HCT116 (cell line): ENCODE measurements at regions not wholly inside any gene's neighbourhood (a gene's known extent, or its start where the extent isn't known, plus 50 kb on each side); places are given as distances from the start of the nearest gene placed in this dataset.

ENCODE experiments used
- ATAC-seq: fragments of 200-7000 bp; cut with Tn5 transposase; 2 replicates; pipeline ENCODE4 v1.9.1; 2020; ENCODE audit warnings: mild to moderate bottlenecking, moderate library complexity
- BruUV-seq: library from RNA; stranded (reverse); fragments of 400-500 nt; replicated peaks from 2 replicates; lab custom pipeline; 2021; lab: Mats Ljungman, UMichigan
- CTCF ChIA-PET: fragments of 300-600 bp; sonication (Branson Sonifier 250); formaldehyde crosslinking; loops from one replicate; lab custom pipeline; 2021; ENCODE audit warnings: antibody characterized with exemption; lab: Charles Lee
- POLR2A ChIA-PET: fragments of 300-600, 350-600 bp; sonication (Branson Sonifier 250); formaldehyde crosslinking; loops from one replicate; lab custom pipeline; 2021; ENCODE audit warnings: antibody characterized with exemption; lab: Charles Lee
- RAD21 ChIA-PET, 2 experiments: fragments of 300-600 bp; sonication (Branson Sonifier 250); formaldehyde crosslinking; loops; one replicate each; lab custom pipeline; 2023; ENCODE audit warnings: low total read pairs in 2 of 2; ENCODE audit not compliant: uncharacterized antibody in 2 of 2, unreplicated experiment in 2 of 2, low non-redundant PET in 1 of 2; lab: Charles Lee
- DNase-seq: peaks from one replicate; pipeline ENCODE4 v3.0.0-alpha.2; 2010; ENCODE audit warnings: low read depth, low spot score
- H2AFZ ChIP-seq: fragments of 200-600 bp; shearing (Covaris generic), sonication (generic); 2 replicates; pipeline ENCODE4 v1.6.1; 2017; ENCODE audit warnings: low read depth, mixed run types, mixed read lengths, antibody characterized with exemption, low read length; ENCODE audit not compliant: poor library complexity, severe bottlenecking
- H3K27ac ChIP-seq: 2 replicates; pipeline ENCODE4 v1.5.1; 2012; ENCODE audit warnings: low read depth, low read length
- H3K27me3 ChIP-seq: fragments of 200-600 bp; sonication (generic); 2 replicates; pipeline ENCODE4 v1.6.1; 2016; ENCODE audit warnings: mixed run types, low read length, mixed read lengths; ENCODE audit not compliant: insufficient read depth
- H3K36me3 ChIP-seq, 2 experiments: fragments of 200-500 bp in 1 of 2; fragments of 200-600 bp in 1 of 2; sonication (Bioruptor generic) in 1 of 2; sonication (generic) in 1 of 2; 2 replicates each; pipeline versions ENCODE4 v1.5.1 to v1.6.1; 2014 to 2016; ENCODE audit warnings: low read length in 2 of 2, inconsistent platforms in 1 of 2, mixed read lengths in 1 of 2, mixed run types in 1 of 2; ENCODE audit not compliant: insufficient read depth in 2 of 2, control insufficient read depth in 1 of 2
- H3K4me1 ChIP-seq, 2 experiments: fragments of 200-600 bp in 1 of 2; sonication (generic) in 1 of 2; 2 replicates each; pipeline versions ENCODE4 v1.5.1 to v1.6.1; 2012 to 2017; ENCODE audit warnings: low read length in 2 of 2, inconsistent platforms in 1 of 2, mild to moderate bottlenecking in 1 of 2, mixed read lengths in 1 of 2, mixed run types in 1 of 2, moderate library complexity in 1 of 2; ENCODE audit not compliant: insufficient read depth in 2 of 2, control insufficient read depth in 1 of 2
- H3K4me2 ChIP-seq: fragments of 200-600 bp; sonication (generic); 2 replicates; pipeline ENCODE4 v1.6.1; 2017; ENCODE audit warnings: mixed run types, low read length, mixed read lengths
- H3K4me3 ChIP-seq, 2 experiments: fragments of 200-600 bp in 1 of 2; sonication (generic) in 1 of 2; replicated peaks in 1 of 2; 2 replicates each; pipeline ENCODE4 v1.5.1; 2011 to 2016; ENCODE audit warnings: low read length in 2 of 2, control low read depth in 1 of 2, low read depth in 1 of 2, mild to moderate bottlenecking in 1 of 2, mixed read lengths in 1 of 2, mixed run types in 1 of 2
- H3K79me2 ChIP-seq: fragments of 200-600 bp; sonication (generic); 2 replicates; pipeline ENCODE4 v1.6.1; 2017; ENCODE audit warnings: mild to moderate bottlenecking, mixed run types, low read length, moderate library complexity, mixed read lengths; ENCODE audit not compliant: insufficient read depth
- H3K9ac ChIP-seq: fragments of 200-600 bp; sonication (generic); 2 replicates; pipeline ENCODE4 v1.6.1; 2016; ENCODE audit warnings: low read length, mixed read lengths
- H3K9me2 ChIP-seq: fragments of 200-600 bp; sonication (generic), shearing (Covaris generic); 2 replicates; pipeline ENCODE4 v1.6.1; 2017; ENCODE audit warnings: mixed run types, mild to moderate bottlenecking, moderate library complexity; ENCODE audit not compliant: insufficient read depth
- H3K9me3 ChIP-seq, 2 experiments: fragments of 200-500 bp in 1 of 2; fragments of 200-600 bp in 1 of 2; sonication (Bioruptor generic) in 1 of 2; sonication (generic) in 1 of 2; 2 replicates each; pipeline ENCODE4 v1.6.1; 2014 to 2017; ENCODE audit warnings: low read length in 2 of 2, mixed read lengths in 2 of 2, inconsistent platforms in 1 of 2, low read depth in 1 of 2, mild to moderate bottlenecking in 1 of 2, mixed run types in 1 of 2, moderate library complexity in 1 of 2; ENCODE audit not compliant: control insufficient read depth in 1 of 2, insufficient read depth in 1 of 2
- H4K20me1 ChIP-seq: fragments of 200-600 bp; sonication (generic), shearing (Covaris generic); 2 replicates; pipeline ENCODE4 v1.6.1; 2017; ENCODE audit warnings: mixed run types, mild to moderate bottlenecking, moderate library complexity; ENCODE audit not compliant: insufficient read depth
- CBX3 ChIP-seq: IDR thresholded peaks from 2 replicates; pipeline ENCODE4 v1.6.1; 2012; ENCODE audit warnings: low read depth
- CEBPB ChIP-seq: IDR thresholded peaks from 2 replicates; pipeline ENCODE4 v1.6.1; 2012; ENCODE audit warnings: low read depth
- EGR1 ChIP-seq: IDR thresholded peaks from 2 replicates; pipeline ENCODE4 v1.6.1; 2012; ENCODE audit warnings: low read depth
- EZH2phosphoT487 ChIP-seq: fragments of 200-600 bp; IDR thresholded peaks from 2 replicates; pipeline ENCODE4 v1.6.1; 2018; ENCODE audit warnings: antibody characterized with exemption, borderline replicate concordance
- FOSL1 ChIP-seq: IDR thresholded peaks from 2 replicates; pipeline ENCODE4 v1.6.1; 2012; ENCODE audit warnings: low read depth
- POLR2A ChIP-seq: IDR thresholded peaks from 2 replicates; pipeline ENCODE4 v1.7.0; 2011; ENCODE audit warnings: borderline replicate concordance; ENCODE audit not compliant: insufficient read depth, insufficient read length; ENCODE audit errors: extremely low read depth
- RAD21 ChIP-seq: IDR thresholded peaks from 2 replicates; pipeline ENCODE4 v1.6.1; 2012; ENCODE audit warnings: low read depth, mild to moderate bottlenecking
- SIN3A ChIP-seq: IDR thresholded peaks from 2 replicates; pipeline ENCODE4 v1.6.1; 2012; ENCODE audit warnings: low read depth
- SRF ChIP-seq: IDR thresholded peaks from 2 replicates; pipeline ENCODE4 v1.6.1; 2012; ENCODE audit warnings: low read depth
- TCF7L2 ChIP-seq: IDR thresholded peaks from 2 replicates; pipeline ENCODE4 v1.7.0; 2011; ENCODE audit warnings: borderline replicate concordance, inconsistent platforms; ENCODE audit not compliant: insufficient read depth, insufficient read length; ENCODE audit errors: extremely low read depth
- intact Hi-C: fragments of 100-400 bp; cut with micrococcal nuclease; formaldehyde crosslinking; loops from 2 replicates; pipeline ENCODE4 v1.10.0; 2022
- TF ChIP-seq, protein P1 (sequence below): IDR thresholded peaks from 2 replicates; pipeline ENCODE4 v1.6.1; 2012; ENCODE audit warnings: low read depth
- TF ChIP-seq, protein P2 (sequence below): IDR thresholded peaks from 2 replicates; pipeline ENCODE4 v1.6.1; 2012
- TF ChIP-seq, protein P3 (sequence below): IDR thresholded peaks from 2 replicates; pipeline ENCODE4 v1.6.1; 2012
- TF ChIP-seq, protein P4 (sequence below): IDR thresholded peaks from 2 replicates; pipeline ENCODE4 v1.6.1; 2011; ENCODE audit warnings: mild to moderate bottlenecking, low read length, moderate library complexity; ENCODE audit not compliant: insufficient replicate concordance; ENCODE audit errors: extremely low read depth

DNA sequence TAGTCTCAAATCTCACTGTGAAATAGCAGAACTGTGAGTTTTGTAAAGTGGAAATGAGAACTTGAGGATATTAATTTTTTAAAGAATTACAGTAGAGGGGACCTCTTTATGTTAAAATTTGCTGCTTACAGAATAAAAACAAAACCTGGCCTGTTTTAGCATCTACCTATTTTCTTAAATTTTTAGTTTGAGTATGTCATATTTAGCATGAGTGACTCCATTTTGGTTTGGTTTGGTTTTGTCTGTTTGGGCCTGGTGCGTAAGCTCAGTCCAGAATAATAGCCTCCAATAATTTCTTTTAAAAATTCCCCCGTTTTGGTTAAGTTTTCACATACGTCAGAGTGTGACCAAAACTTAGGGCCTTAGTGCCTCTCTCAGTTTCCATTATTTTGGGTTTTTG lies 152.0 kb upstream of the ZNF92 start (continued):
- TF ChIP-seq, protein P1, sequence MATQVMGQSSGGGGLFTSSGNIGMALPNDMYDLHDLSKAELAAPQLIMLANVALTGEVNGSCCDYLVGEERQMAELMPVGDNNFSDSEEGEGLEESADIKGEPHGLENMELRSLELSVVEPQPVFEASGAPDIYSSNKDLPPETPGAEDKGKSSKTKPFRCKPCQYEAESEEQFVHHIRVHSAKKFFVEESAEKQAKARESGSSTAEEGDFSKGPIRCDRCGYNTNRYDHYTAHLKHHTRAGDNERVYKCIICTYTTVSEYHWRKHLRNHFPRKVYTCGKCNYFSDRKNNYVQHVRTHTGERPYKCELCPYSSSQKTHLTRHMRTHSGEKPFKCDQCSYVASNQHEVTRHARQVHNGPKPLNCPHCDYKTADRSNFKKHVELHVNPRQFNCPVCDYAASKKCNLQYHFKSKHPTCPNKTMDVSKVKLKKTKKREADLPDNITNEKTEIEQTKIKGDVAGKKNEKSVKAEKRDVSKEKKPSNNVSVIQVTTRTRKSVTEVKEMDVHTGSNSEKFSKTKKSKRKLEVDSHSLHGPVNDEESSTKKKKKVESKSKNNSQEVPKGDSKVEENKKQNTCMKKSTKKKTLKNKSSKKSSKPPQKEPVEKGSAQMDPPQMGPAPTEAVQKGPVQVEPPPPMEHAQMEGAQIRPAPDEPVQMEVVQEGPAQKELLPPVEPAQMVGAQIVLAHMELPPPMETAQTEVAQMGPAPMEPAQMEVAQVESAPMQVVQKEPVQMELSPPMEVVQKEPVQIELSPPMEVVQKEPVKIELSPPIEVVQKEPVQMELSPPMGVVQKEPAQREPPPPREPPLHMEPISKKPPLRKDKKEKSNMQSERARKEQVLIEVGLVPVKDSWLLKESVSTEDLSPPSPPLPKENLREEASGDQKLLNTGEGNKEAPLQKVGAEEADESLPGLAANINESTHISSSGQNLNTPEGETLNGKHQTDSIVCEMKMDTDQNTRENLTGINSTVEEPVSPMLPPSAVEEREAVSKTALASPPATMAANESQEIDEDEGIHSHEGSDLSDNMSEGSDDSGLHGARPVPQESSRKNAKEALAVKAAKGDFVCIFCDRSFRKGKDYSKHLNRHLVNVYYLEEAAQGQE: no peak
- TF ChIP-seq EZH2phosphoT487: no peak
- TF ChIP-seq EGR1: no peak
- TF ChIP-seq, protein P2, sequence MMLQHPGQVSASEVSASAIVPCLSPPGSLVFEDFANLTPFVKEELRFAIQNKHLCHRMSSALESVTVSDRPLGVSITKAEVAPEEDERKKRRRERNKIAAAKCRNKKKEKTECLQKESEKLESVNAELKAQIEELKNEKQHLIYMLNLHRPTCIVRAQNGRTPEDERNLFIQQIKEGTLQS: no peak

DNA sequence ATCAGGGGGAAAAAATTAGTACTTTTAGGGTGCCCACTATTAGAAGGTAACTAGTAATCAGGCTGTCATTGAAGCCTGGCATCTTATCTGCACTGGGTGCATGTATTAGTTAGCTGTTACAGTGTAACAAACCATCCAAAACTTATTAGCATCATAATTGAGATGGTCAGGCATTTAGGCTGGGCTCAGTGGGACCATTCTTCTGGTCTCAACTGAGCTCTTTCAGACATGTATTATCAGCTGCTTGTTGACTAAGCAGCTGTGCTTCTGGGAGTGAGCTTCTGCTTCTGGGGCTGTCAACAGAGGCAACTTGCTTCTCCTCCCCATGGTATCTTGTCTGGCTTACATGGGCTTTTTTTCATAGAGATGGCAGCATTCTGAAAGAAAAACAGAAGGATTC lies 154.0 kb upstream of the ZNF92 start:
- Histone ChIP-seq H3K4me3 (no peak overlapping the region), H4K20me1 (no peaks in the 10 kb centered on the region), H3K27ac (no peak overlapping the region), H3K4me1 (no peaks in the 10 kb centered on the region), H3K9me3 (no peaks in the 10 kb centered on the region), H3K27me3 (no peaks in the 10 kb centered on the region), H3K4me2 (no peak overlapping the region), H2AFZ (no peak overlapping the region), H3K36me3 (no peaks in the 10 kb centered on the region), H3K9ac (no peak overlapping the region)
- POLR2A ChIA-PET: no interaction called here
- intact Hi-C loops: loop anchor here (10.0 kb wide), 1 partner anchor 555 kb away; the partner anchor contains the start of gene ZNF107
- CTCF ChIA-PET: interaction anchor here (1.9 kb wide), 1 partner anchor 89 kb away, joined by 3 read pairs; no protein-coding TSS in a partner anchor
- ATAC-seq: no peak
- DNase-seq: no peak
- RAD21 ChIA-PET: no interaction called here
- BruUV-seq: no TSS peak
- TF ChIP-seq, protein P2: no peak
- no peak for TF ChIP-seq TCF7L2
- TF ChIP-seq CBX3: no peak
- TF ChIP-seq POLR2A: no peak
- TF ChIP-seq, protein P1: no peak
- TF ChIP-seq, protein P3, sequence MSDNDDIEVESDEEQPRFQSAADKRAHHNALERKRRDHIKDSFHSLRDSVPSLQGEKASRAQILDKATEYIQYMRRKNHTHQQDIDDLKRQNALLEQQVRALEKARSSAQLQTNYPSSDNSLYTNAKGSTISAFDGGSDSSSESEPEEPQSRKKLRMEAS: no peak
- no peak for TF ChIP-seq CEBPB
- TF ChIP-seq SRF: no peak
- TF ChIP-seq SIN3A: no peak
- TF ChIP-seq RAD21: no peak
- no peak for TF ChIP-seq FOSL1
- TF ChIP-seq, protein P4, sequence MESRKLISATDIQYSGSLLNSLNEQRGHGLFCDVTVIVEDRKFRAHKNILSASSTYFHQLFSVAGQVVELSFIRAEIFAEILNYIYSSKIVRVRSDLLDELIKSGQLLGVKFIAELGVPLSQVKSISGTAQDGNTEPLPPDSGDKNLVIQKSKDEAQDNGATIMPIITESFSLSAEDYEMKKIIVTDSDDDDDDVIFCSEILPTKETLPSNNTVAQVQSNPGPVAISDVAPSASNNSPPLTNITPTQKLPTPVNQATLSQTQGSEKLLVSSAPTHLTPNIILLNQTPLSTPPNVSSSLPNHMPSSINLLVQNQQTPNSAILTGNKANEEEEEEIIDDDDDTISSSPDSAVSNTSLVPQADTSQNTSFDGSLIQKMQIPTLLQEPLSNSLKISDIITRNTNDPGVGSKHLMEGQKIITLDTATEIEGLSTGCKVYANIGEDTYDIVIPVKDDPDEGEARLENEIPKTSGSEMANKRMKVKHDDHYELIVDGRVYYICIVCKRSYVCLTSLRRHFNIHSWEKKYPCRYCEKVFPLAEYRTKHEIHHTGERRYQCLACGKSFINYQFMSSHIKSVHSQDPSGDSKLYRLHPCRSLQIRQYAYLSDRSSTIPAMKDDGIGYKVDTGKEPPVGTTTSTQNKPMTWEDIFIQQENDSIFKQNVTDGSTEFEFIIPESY: no peak
- TF ChIP-seq, all 23 proteins: peak for 0
- Histone ChIP-seq H3K9me2 (no peaks in the 10 kb centered on the region), H3K79me2 (no peaks in the 10 kb centered on the region)
